Tibial nerve (tissue), 4 donors: ENCODE measurements at regions not wholly inside any gene's neighbourhood (a gene's known extent, or its start where the extent isn't known, plus 50 kb on each side); places are given as distances from the start of the nearest gene placed in this dataset.

ENCODE experiments used
- EP300 ChIP-seq, 2 donors: sonication (generic); formaldehyde crosslinking; IDR thresholded peaks; one replicate each; pipeline ENCODE4 v1.6.1; 2017; ENCODE audit warnings: antibody characterized with exemption in 2 of 2, mild to moderate bottlenecking in 1 of 2
- POLR2A ChIP-seq, 2 donors: fragments of 450-650 bp; IDR thresholded peaks; one replicate each; pipeline ENCODE4 v1.6.1; 2017; ENCODE audit warnings: antibody characterized with exemption in 2 of 2, mild to moderate bottlenecking in 2 of 2, moderate library complexity in 2 of 2
- TF ChIP-seq, protein P1 (sequence below), 5 experiments: fragments of 200-600 bp in 3 of 5; fragments of 450-650 bp in 2 of 5; sonication (generic) in 3 of 5; IDR thresholded peaks; one replicate each; pipeline ENCODE4 v1.5.1; 2016 to 2019; ENCODE audit warnings: antibody characterized with exemption in 5 of 5, mild to moderate bottlenecking in 3 of 5, moderate library complexity in 2 of 5

GRCh38 chr7:9453521-9453920 is 1020.1 kb downstream of the NXPH1 start:
- no peak for TF ChIP-seq POLR2A (IDR thresholded peaks at IDR 0.05)
- TF ChIP-seq, protein P1, sequence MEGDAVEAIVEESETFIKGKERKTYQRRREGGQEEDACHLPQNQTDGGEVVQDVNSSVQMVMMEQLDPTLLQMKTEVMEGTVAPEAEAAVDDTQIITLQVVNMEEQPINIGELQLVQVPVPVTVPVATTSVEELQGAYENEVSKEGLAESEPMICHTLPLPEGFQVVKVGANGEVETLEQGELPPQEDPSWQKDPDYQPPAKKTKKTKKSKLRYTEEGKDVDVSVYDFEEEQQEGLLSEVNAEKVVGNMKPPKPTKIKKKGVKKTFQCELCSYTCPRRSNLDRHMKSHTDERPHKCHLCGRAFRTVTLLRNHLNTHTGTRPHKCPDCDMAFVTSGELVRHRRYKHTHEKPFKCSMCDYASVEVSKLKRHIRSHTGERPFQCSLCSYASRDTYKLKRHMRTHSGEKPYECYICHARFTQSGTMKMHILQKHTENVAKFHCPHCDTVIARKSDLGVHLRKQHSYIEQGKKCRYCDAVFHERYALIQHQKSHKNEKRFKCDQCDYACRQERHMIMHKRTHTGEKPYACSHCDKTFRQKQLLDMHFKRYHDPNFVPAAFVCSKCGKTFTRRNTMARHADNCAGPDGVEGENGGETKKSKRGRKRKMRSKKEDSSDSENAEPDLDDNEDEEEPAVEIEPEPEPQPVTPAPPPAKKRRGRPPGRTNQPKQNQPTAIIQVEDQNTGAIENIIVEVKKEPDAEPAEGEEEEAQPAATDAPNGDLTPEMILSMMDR (IDR thresholded peaks at IDR 0.05), result no peak
- TF ChIP-seq EP300 (IDR thresholded peaks at IDR 0.05), result no peak
